Ishikawa (cell line): ENCODE measurements at regions not wholly inside any gene's neighbourhood (a gene's known extent, or its start where the extent isn't known, plus 50 kb on each side); places are given as distances from the start of the nearest gene placed in this dataset.

Experiments used
- CEBPB ChIP-seq: IDR thresholded peaks from 2 replicates; pipeline ENCODE4 v1.6.1; 2012
- CREB1 ChIP-seq: IDR thresholded peaks from 2 replicates; pipeline ENCODE4 v1.6.1; 2012; ENCODE audit warnings: low read depth
- EGR1 ChIP-seq: IDR thresholded peaks from 2 replicates; pipeline ENCODE4 v1.6.1; 2012
- EP300 ChIP-seq: IDR thresholded peaks from 2 replicates; pipeline ENCODE4 v1.6.1; 2012; ENCODE audit warnings: borderline replicate concordance
- FOXM1 ChIP-seq: IDR thresholded peaks from 2 replicates; pipeline ENCODE4 v1.6.1; 2012; ENCODE audit warnings: low read depth, borderline replicate concordance
- NFIC ChIP-seq: IDR thresholded peaks from 2 replicates; pipeline ENCODE4 v1.6.1; 2012
- RAD21 ChIP-seq: IDR thresholded peaks from 2 replicates; pipeline ENCODE4 v1.6.1; 2012; ENCODE audit warnings: low read depth
- TAF1 ChIP-seq: IDR thresholded peaks from 2 replicates; pipeline ENCODE4 v1.6.1; 2012; ENCODE audit warnings: low read depth, mild to moderate bottlenecking
- TCF12 ChIP-seq: IDR thresholded peaks from 2 replicates; pipeline ENCODE4 v1.6.1; 2012; ENCODE audit warnings: low read depth
- TEAD4 ChIP-seq: IDR thresholded peaks from 2 replicates; pipeline ENCODE4 v1.6.1; 2012
- YY1 ChIP-seq: IDR thresholded peaks from 2 replicates; pipeline ENCODE4 v1.6.1; 2012; ENCODE audit warnings: low read depth
- ZBTB7A ChIP-seq: IDR thresholded peaks from 2 replicates; pipeline ENCODE4 v1.6.1; 2012; ENCODE audit warnings: low read depth
- TF ChIP-seq, protein P1 (sequence below): IDR thresholded peaks from 2 replicates; pipeline ENCODE4 v1.6.1; 2012; ENCODE audit warnings: low read depth, mild to moderate bottlenecking
- TF ChIP-seq, protein P2 (sequence below): IDR thresholded peaks from 2 replicates; pipeline ENCODE4 v1.6.1; 2012
- TF ChIP-seq, protein P3 (sequence below): IDR thresholded peaks from 2 replicates; pipeline ENCODE4 v1.6.1; 2012

DNA sequence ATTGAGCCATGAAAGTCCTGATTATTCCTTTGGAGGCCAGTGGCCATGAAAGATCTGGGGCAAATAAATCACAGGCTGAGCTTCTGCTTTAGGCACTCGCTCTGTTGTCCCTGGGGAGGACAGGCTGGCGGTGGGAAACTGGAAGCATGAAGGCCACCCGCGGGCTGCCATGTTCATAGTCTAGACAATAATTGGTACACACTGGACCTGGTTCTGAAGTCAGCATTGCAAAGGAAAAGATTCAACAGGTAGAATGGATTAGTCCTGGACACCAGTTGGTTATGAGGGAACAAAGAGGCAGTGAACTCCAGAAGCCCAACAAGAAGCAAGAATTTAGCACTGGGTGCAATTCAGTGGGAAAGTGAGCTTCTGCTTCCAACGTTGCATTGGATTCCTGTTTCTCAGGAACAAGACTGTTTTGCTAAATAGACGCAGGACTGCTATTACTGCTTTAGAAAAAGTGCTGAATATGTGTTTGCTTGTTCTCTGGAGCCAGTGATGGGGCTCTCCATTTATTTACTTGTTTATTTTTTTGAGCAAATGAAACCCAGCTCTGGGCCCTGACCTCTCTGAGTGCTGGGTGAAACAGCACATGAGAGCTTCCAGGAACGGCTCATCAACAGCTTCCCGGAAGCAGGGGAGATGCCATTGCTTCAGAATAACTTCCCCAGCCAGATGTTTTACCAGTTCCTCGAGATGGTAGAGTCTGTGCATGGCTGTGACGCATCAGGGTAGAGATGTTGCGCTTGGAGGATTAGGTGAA lies 336.4 kb downstream of the ZNF536 start:
- TF ChIP-seq CREB1, result no peak
- no peak for TF ChIP-seq FOXM1
- no peak for TF ChIP-seq YY1
- TF ChIP-seq RAD21, result no peak
- TF ChIP-seq NFIC, result no peak
- TF ChIP-seq EGR1, result no peak
- no peak for TF ChIP-seq EP300
- no peak for TF ChIP-seq TEAD4
- TF ChIP-seq TAF1, result no peak

DNA sequence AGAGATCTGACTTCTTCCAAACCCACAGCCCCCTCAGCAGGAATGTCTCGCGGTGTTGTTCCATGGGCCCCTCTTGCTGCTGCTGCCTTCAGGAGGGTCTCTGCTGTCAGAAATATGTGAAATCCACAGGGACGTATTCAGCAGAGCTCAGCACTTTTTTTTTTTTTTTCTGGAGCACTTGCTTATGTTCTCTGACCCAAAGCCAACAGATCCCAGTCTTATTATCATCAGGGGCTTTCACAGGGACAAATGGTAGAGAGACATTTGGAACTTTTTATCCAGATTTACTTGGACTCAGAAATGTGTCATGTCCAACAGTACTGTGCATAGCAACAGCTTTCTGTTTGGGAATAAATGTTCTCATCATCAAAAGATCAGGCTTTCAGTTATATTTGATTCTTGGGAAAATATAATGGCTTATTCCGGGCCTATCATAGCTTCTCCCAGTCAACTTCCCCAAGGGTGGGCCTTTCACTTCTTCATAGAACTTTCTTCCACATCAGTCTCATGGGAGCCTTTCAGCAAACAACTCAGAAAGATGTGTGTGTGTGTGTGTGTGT lies 332.7 kb downstream of the ZNF536 start:
- TF ChIP-seq FOXM1 (no peak), RAD21 (no peak), NFIC (no peak), EGR1 (no peak), CEBPB (no peak), YY1 (no peak), TEAD4 (no peak), ZBTB7A (no peak), EP300 (no peak), TAF1 (no peak), CREB1 (no peak), TCF12 (no peak)
- TF ChIP-seq, protein P1, sequence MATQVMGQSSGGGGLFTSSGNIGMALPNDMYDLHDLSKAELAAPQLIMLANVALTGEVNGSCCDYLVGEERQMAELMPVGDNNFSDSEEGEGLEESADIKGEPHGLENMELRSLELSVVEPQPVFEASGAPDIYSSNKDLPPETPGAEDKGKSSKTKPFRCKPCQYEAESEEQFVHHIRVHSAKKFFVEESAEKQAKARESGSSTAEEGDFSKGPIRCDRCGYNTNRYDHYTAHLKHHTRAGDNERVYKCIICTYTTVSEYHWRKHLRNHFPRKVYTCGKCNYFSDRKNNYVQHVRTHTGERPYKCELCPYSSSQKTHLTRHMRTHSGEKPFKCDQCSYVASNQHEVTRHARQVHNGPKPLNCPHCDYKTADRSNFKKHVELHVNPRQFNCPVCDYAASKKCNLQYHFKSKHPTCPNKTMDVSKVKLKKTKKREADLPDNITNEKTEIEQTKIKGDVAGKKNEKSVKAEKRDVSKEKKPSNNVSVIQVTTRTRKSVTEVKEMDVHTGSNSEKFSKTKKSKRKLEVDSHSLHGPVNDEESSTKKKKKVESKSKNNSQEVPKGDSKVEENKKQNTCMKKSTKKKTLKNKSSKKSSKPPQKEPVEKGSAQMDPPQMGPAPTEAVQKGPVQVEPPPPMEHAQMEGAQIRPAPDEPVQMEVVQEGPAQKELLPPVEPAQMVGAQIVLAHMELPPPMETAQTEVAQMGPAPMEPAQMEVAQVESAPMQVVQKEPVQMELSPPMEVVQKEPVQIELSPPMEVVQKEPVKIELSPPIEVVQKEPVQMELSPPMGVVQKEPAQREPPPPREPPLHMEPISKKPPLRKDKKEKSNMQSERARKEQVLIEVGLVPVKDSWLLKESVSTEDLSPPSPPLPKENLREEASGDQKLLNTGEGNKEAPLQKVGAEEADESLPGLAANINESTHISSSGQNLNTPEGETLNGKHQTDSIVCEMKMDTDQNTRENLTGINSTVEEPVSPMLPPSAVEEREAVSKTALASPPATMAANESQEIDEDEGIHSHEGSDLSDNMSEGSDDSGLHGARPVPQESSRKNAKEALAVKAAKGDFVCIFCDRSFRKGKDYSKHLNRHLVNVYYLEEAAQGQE, result no peak
- TF ChIP-seq, protein P2, sequence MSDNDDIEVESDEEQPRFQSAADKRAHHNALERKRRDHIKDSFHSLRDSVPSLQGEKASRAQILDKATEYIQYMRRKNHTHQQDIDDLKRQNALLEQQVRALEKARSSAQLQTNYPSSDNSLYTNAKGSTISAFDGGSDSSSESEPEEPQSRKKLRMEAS, result no peak
- TF ChIP-seq, protein P3, sequence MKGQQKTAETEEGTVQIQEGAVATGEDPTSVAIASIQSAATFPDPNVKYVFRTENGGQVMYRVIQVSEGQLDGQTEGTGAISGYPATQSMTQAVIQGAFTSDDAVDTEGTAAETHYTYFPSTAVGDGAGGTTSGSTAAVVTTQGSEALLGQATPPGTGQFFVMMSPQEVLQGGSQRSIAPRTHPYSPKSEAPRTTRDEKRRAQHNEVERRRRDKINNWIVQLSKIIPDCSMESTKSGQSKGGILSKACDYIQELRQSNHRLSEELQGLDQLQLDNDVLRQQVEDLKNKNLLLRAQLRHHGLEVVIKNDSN, result no peak

DNA sequence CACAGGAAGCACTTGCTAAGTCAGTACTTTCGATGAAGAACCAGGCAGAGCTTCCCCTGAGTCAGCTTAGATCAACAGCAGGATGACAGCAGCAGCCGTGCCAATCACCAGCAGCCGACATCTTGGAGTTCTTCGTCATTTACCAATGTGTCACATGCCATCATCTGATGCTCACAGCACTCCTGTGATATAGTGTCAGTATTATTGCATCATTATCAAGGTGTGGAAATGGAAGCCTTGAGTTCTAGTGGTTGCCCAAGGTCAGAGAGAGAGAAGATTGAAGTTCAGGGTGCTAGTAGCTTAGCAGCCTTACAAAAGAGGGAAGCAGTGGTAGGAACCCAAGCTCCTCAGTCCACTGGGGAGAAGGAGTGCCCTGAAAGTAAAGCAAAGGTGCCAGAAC lies 331.5 kb downstream of the ZNF536 start:
- TF ChIP-seq TAF1, result no peak
- TF ChIP-seq CREB1, result no peak
- TF ChIP-seq EP300, result no peak
- TF ChIP-seq NFIC, result no peak
- TF ChIP-seq EGR1, result no peak
- TF ChIP-seq TEAD4, result no peak
- TF ChIP-seq CEBPB, result no peak

DNA sequence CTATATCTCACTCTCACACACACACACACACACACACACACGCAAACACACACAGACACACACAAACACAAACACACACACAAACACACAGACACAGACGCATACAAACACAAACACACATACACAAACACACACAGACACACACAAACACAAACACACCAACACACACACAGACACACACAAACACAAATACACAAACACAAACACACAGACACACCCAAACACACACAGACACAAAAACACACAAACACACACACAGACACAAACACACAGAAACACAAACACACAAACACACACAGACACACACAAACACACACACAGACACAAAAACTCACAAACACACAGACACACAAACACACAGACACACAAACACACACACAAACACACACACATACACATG lies 329.0 kb downstream of the ZNF536 start:
- TF ChIP-seq NFIC, result no peak
- no peak for TF ChIP-seq TCF12
- no peak for TF ChIP-seq YY1
- no peak for TF ChIP-seq EP300
- TF ChIP-seq, protein P2, result no peak
- no peak for TF ChIP-seq TAF1
- TF ChIP-seq FOXM1, result no peak
- TF ChIP-seq, protein P3, result no peak
- no peak for TF ChIP-seq RAD21
- no peak for TF ChIP-seq ZBTB7A
- TF ChIP-seq, protein P1, result no peak
- TF ChIP-seq TEAD4, result no peak
- no peak for TF ChIP-seq CEBPB

DNA sequence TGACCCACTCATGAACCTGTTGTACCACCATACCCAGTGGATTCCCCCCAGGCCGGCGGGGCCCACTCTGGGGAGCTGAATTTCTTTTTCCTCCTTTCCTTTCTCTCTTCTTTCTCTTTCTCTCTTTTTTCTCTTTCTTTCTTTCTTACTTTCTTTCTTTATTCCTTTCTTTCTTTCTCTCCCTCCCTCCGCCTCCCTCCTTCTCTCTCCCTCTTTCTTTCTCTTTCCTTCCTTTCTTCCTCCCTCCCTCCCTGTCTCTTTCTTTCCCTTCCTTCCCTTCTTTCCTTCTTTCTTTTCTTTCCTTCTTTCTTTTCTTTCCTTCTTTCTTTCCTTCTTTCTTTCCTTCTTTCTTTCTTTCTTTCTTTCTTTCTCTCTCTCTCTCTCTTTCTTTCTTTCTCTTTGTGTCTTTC lies 327.7 kb downstream of the ZNF536 start:
- TF ChIP-seq, protein P3, result no peak
- no peak for TF ChIP-seq TCF12
- no peak for TF ChIP-seq EP300
- TF ChIP-seq, protein P1, result no peak
- TF ChIP-seq YY1, result no peak
